GM13976 (cell line): ENCODE measurements at regions not wholly inside any gene's neighbourhood (a gene's known extent, or its start where the extent isn't known, plus 50 kb on each side); places are given as distances from the start of the nearest gene placed in this dataset.

ENCODE experiments used
- DNase-seq: peaks from one replicate; pipeline ENCODE4 v3.0.0; 2012; ENCODE audit warnings: low spot score
- CTCF ChIP-seq: IDR thresholded peaks from 2 replicates; pipeline ENCODE4 v1.5.1; 2012; ENCODE audit warnings: borderline replicate concordance, mild to moderate bottlenecking; ENCODE audit not compliant: insufficient read depth; ENCODE audit errors: extremely low read depth, missing control alignments, control extremely low read depth
- in situ Hi-C: fragments of 300-500 bp; cut with MboI; formaldehyde crosslinking; loops from one replicate; pipeline ENCODE4 v1.12.0; 2022; ENCODE audit warnings: low sequenced_read_pairs, mixed read lengths, inconsistent platforms; ENCODE audit not compliant: unreplicated experiment

GRCh38 chrX:39731330-39731667, 366.5 kb downstream of the BCOR start:
- in situ Hi-C loops = no loop called here
- TF ChIP-seq CTCF = no peak

GRCh38 chrX:39731735-39732134, 366.0 kb downstream of the BCOR start:
- DNase-seq = no peak
- in situ Hi-C loops = no loop called here
- TF ChIP-seq CTCF = no peak

More at GRCh38 chrX:39731330-39731667, 366.5 kb downstream of the BCOR start:
- DNase-seq = no peak

GRCh38 chrX:39733745-39734144, 364.0 kb downstream of the BCOR start:
- in situ Hi-C loops = no loop called here
- no peak for TF ChIP-seq CTCF
- DNase-seq = no peak

GRCh38 chrX:39734174-39734776, 363.5 kb downstream of the BCOR start:
- in situ Hi-C loops = no loop called here
- no peak for DNase-seq
- TF ChIP-seq CTCF = no peak

GRCh38 chrX:39736216-39737211, 361.2 kb downstream of the BCOR start:
- in situ Hi-C loops = no loop called here
- DNase-seq = no peak
- TF ChIP-seq CTCF = no peak

GRCh38 chrX:39739585-39739984, 358.2 kb downstream of the BCOR start:
- no peak for TF ChIP-seq CTCF
- in situ Hi-C loops = no loop called here
- DNase-seq = no peak
